Hepatocyte (in vitro differentiated cells): ENCODE measurements at regions not wholly inside any gene's neighbourhood (a gene's known extent, or its start where the extent isn't known, plus 50 kb on each side); places are given as distances from the start of the nearest gene placed in this dataset.

Source experiments
- DNase-seq: peaks from one replicate; pipeline ENCODE4 v3.0.0-alpha.2; 2016; ENCODE audit warnings: low spot score
- H2AFZ ChIP-seq: fragments of 200-600 bp; sonication (generic); 2 replicates; pipeline ENCODE4 v1.6.0; 2016; ENCODE audit warnings: antibody characterized with exemption, mild to moderate bottlenecking
- H3K27ac ChIP-seq: fragments of 200-600 bp; sonication (generic); 2 replicates; pipeline ENCODE4 v1.5.1; 2016; ENCODE audit warnings: mild to moderate bottlenecking
- H3K27me3 ChIP-seq: fragments of 200-600 bp; sonication (generic); 2 replicates; pipeline ENCODE4 v1.6.1; 2016
- H3K36me3 ChIP-seq: fragments of 200-600 bp; sonication (generic); replicated peaks from 2 replicates; pipeline ENCODE4 v1.5.1; 2016; ENCODE audit warnings: low read depth; ENCODE audit not compliant: insufficient read depth
- H3K4me1 ChIP-seq: fragments of 200-600 bp; sonication (generic); 2 replicates; pipeline ENCODE4 v1.5.1; 2016; ENCODE audit warnings: mild to moderate bottlenecking, moderate library complexity; ENCODE audit not compliant: insufficient read depth
- H3K4me2 ChIP-seq: fragments of 200-600 bp; sonication (generic); 2 replicates; pipeline ENCODE4 v1.6.0; 2016
- H3K4me3 ChIP-seq: fragments of 200-600 bp; sonication (generic); 2 replicates; pipeline ENCODE4 v1.5.1; 2016; ENCODE audit warnings: mild to moderate bottlenecking
- H3K79me2 ChIP-seq: fragments of 200-600 bp; sonication (generic); 2 replicates; pipeline ENCODE4 v1.6.0; 2017; ENCODE audit warnings: mild to moderate bottlenecking
- H3K9me2 ChIP-seq: fragments of 200-600 bp; sonication (generic); replicated peaks from 2 replicates; pipeline ENCODE4 v1.6.0; 2017; ENCODE audit warnings: mild to moderate bottlenecking; ENCODE audit not compliant: insufficient read depth
- H3K9me3 ChIP-seq: fragments of 200-600 bp; sonication (generic); 2 replicates; pipeline ENCODE4 v1.5.1; 2016; ENCODE audit warnings: low read depth, mild to moderate bottlenecking
- H4K20me1 ChIP-seq: fragments of 200-600 bp; sonication (generic); 2 replicates; pipeline ENCODE4 v1.6.0; 2016; ENCODE audit warnings: mild to moderate bottlenecking; ENCODE audit not compliant: insufficient read depth, poor library complexity, severe bottlenecking
- EZH2 ChIP-seq: fragments of 200-600 bp; sonication (generic); IDR thresholded peaks from 2 replicates; pipeline ENCODE4 v1.6.1; 2016; ENCODE audit warnings: antibody characterized with exemption, mild to moderate bottlenecking, borderline replicate concordance
- EZH2phosphoT487 ChIP-seq: fragments of 200-600 bp; sonication (generic); IDR thresholded peaks from one replicate; pipeline ENCODE4 v1.6.1; 2018; ENCODE audit warnings: antibody characterized with exemption, mild to moderate bottlenecking, low read depth, moderate library complexity; ENCODE audit not compliant: unreplicated experiment, severe bottlenecking
- WGBS: methylation state at CpG from one replicate; pipeline ENCODE4 v1.1.6; 2016; ENCODE audit warnings: low lambda C conversion rate; ENCODE audit errors: missing lambda C conversion rate; 5-methylcytosine and 5-hydroxymethylcytosine counted together
- TF ChIP-seq, protein P1 (sequence below): fragments of 200-600 bp; sonication (generic); IDR thresholded peaks from 2 replicates; pipeline ENCODE4 v1.5.1; 2016; ENCODE audit warnings: antibody characterized with exemption, mild to moderate bottlenecking; ENCODE audit not compliant: poor library complexity

- Histone ChIP-seq H3K4me2 (no peak overlapping the region), H3K4me3 (no peak overlapping the region), H3K36me3 (no peaks in the 10 kb centered on the region), H4K20me1 (no peaks in the 10 kb centered on the region), H3K9me3 (no peaks in the 10 kb centered on the region), H3K27ac (no peak overlapping the region), H2AFZ (no peak overlapping the region), H3K4me1 (no peaks in the 10 kb centered on the region), H3K27me3 (no peaks in the 10 kb centered on the region), H3K79me2 (no peaks in the 10 kb centered on the region), H3K9me2 (no peaks in the 10 kb centered on the region)
- 83% methylated on average over 8 of the region's 8 CpGs for WGBS
- no peak for TF ChIP-seq EZH2
- no peak for TF ChIP-seq EZH2phosphoT487
- TF ChIP-seq, protein P1, sequence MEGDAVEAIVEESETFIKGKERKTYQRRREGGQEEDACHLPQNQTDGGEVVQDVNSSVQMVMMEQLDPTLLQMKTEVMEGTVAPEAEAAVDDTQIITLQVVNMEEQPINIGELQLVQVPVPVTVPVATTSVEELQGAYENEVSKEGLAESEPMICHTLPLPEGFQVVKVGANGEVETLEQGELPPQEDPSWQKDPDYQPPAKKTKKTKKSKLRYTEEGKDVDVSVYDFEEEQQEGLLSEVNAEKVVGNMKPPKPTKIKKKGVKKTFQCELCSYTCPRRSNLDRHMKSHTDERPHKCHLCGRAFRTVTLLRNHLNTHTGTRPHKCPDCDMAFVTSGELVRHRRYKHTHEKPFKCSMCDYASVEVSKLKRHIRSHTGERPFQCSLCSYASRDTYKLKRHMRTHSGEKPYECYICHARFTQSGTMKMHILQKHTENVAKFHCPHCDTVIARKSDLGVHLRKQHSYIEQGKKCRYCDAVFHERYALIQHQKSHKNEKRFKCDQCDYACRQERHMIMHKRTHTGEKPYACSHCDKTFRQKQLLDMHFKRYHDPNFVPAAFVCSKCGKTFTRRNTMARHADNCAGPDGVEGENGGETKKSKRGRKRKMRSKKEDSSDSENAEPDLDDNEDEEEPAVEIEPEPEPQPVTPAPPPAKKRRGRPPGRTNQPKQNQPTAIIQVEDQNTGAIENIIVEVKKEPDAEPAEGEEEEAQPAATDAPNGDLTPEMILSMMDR, result no peak
- no peak for DNase-seq
These were observed 52.0 kb upstream of the WDR17 start for GRCh38 chr4:176013476-176014247.

DNA sequence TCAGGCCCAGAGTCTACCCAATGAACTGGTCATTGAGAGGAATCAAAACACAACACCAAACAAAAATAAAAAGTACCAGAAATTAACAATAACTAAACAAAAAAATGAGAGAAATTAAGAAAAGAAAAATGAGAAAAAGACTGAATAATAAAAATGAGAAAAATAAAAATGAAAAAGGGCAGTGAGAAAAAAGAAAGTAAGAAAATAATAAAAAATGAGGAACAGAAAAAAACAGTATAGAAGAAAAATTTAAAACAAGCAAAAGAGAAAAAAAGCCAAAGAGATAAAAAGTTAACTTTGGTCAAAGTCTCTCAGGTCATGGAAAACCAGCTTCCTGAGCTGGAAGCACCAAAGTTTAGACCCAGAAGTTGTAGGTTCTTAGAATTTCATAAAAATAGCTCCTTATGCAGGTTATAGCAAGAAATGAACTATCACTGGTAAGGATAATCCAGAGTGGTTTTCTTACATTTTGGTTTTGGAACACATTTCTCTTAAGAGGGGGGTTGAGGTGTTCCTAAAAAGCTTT lies 51.0 kb upstream of the WDR17 start:
- no peak for TF ChIP-seq EZH2
- H3K4me2 ChIP-seq, result no peak overlapping the region
- H3K79me2 ChIP-seq, result no peaks in the 10 kb centered on the region
- no peak overlapping the region for H3K27ac ChIP-seq
- H3K4me1 ChIP-seq, result no peaks in the 10 kb centered on the region
- H2AFZ ChIP-seq, result no peak overlapping the region
- H4K20me1 ChIP-seq, result no peaks in the 10 kb centered on the region
- H3K27me3 ChIP-seq, result no peaks in the 10 kb centered on the region
- no peaks in the 10 kb centered on the region for H3K9me2 ChIP-seq
- H3K9me3 ChIP-seq, result no peaks in the 10 kb centered on the region
- no peak for DNase-seq
- no peak overlapping the region for H3K4me3 ChIP-seq
- H3K36me3 ChIP-seq, result no peaks in the 10 kb centered on the region
